NT2/D1 (cell line): ENCODE measurements at regions not wholly inside any gene's neighbourhood (a gene's known extent, or its start where the extent isn't known, plus 50 kb on each side); places are given as distances from the start of the nearest gene placed in this dataset.

Experiments used
- YY1 ChIP-seq: IDR thresholded peaks from 2 replicates; pipeline ENCODE4 v1.6.1; 2011; ENCODE audit not compliant: insufficient read length, insufficient read depth
- ZNF274 ChIP-seq: IDR thresholded peaks from 2 replicates; pipeline ENCODE4 v1.6.1; 2011; ENCODE audit warnings: mild to moderate bottlenecking, low read depth, low read length

DNA sequence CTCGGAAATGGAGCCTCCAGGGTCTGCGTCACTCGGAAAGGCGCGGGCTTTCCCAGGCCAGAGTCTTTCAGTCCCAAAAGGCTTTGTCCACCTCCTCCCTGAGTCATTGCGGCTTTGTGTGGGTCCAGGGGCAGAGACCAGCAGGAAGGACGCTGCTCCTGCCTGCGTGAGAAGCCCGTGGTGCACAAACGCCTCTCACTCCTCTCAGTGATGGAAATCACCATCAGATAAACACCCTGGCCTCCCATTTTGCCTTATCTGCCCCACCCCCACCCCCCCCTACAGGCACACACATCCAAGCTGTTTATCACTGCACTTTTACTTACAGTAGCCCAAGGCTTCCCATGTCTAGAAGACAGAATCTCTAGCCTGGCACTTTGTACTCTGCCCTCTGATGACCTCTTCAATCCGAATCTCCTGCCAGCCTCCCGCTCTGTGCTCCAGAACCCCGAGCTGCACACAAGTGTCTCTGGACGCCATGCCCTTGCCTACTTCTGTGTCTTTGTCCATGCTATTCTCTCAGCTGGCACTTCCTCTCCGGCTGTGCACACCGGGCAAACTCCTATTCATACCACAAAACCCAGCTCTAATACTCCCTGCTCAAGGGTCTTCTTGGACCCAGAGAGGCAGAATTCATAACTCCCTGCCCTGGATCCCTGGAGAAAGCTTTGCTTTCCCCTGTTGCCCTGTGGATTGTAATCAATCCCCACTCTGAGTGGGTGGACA lies 954.6 kb downstream of the TBC1D22A start:
- TF ChIP-seq ZNF274 (no peak), YY1 (no peak)
